Skeletal muscle satellite cell (primary cell): ENCODE measurements at regions not wholly inside any gene's neighbourhood (a gene's known extent, or its start where the extent isn't known, plus 50 kb on each side); places are given as distances from the start of the nearest gene placed in this dataset.
A peak's percentile ranks its signal among the peaks of the same experiment; 100 is the strongest.

ENCODE experiments used
- H3K27me3 ChIP-seq: 2 replicates; pipeline ENCODE4 v1.7.0; 2013; ENCODE audit warnings: low read length; ENCODE audit not compliant: control insufficient read depth, insufficient read depth
- H3K36me3 ChIP-seq: 2 replicates; pipeline ENCODE4 v1.7.0; 2013; ENCODE audit warnings: mild to moderate bottlenecking, control low read depth, low read length; ENCODE audit not compliant: insufficient read depth
- H3K4me1 ChIP-seq: 2 replicates; pipeline ENCODE4 v1.7.0; 2013; ENCODE audit warnings: low read length; ENCODE audit not compliant: control insufficient read depth, insufficient read depth
- H3K4me2 ChIP-seq: 2 replicates; pipeline ENCODE4 v1.7.0; 2013; ENCODE audit warnings: mild to moderate bottlenecking, low read length
- H3K4me3 ChIP-seq: 2 replicates; pipeline ENCODE4 v1.7.0; 2013; ENCODE audit warnings: low read length
- H3K9ac ChIP-seq: 2 replicates; pipeline ENCODE4 v1.7.0; 2013; ENCODE audit warnings: mild to moderate bottlenecking, low read depth, low read length, moderate library complexity
- H3K9me3 ChIP-seq: replicated peaks from 2 replicates; pipeline ENCODE4 v1.7.0; 2013; ENCODE audit warnings: mild to moderate bottlenecking, control low read depth, low read length

DNA sequence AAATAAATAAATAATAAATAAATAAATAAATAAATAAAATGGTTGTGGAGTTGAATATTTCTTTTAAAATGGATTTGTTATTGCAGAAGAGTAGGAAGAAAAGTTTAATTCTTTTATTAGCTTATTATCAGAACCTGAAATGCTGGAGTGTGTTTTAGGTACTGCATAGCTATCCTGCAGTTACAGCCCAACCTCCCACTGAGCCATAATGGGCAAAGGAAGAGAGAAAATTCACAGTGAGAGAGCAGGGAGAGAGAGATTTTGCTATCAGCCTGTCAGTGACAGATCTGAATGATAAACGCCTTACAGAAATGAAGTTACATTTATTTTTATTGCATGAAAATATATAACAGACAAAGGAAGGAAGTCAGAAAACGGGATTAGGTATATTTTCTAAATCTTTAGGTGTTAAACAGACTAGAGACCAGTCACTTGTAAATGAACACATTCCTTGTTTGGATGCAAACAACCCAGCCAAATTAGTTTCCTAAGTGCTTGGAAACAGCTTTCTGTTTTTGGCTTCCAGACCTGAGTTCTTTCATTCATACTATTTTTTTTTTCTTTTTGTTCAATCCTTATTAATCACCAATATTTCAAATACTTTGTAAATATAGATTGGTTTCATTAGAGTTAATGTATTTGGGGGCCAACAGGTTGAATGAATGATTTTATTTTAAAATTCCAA is 425.3 kb downstream of the USP25 start:
- no peaks in the 10 kb centered on the region for H3K27me3 ChIP-seq
- H3K4me3 ChIP-seq: no peak overlapping the region
- H3K36me3 ChIP-seq: no peaks in the 10 kb centered on the region
- no peak overlapping the region for H3K9ac ChIP-seq
- no peak overlapping the region for H3K4me2 ChIP-seq
- no peaks in the 10 kb centered on the region for H3K4me1 ChIP-seq
- H3K9me3 ChIP-seq: no peaks in the 10 kb centered on the region

DNA sequence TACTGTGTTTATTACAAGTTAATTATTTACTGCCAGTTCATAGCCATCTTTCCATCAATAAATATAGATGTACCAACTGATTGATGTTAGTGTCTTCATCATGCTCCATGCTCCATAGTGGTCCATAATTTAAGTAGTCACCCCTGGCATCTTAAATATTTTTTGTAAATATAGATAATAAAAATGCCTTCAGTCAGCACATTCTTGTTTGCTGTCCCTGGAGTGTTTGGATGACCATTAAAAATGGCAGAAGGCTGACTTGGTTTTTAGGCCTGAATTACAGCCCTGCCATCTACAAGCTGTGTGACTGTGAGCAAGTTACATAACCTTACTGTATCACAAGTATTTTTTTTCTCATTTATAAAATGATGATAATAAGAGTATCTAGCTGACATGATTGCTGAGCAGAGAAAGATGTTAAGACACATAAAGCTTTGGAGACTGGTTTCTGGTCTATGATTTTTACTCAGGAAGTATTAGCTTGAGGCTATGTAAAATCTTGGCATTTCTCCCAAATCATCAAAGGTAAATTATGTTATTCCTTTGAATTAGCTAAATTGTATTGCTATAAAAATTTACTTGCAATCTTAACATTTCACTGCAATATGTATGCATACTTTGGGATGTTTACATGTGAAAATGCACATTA is 427.2 kb downstream of the USP25 start:
- H3K4me2 ChIP-seq: no peak overlapping the region
- no peak overlapping the region for H3K9ac ChIP-seq
- H3K4me3 ChIP-seq: no peak overlapping the region
- no peaks in the 10 kb centered on the region for H3K9me3 ChIP-seq
- no peaks in the 10 kb centered on the region for H3K4me1 ChIP-seq
- H3K36me3 ChIP-seq: no peaks in the 10 kb centered on the region
- H3K27me3 ChIP-seq: no peaks in the 10 kb centered on the region

DNA sequence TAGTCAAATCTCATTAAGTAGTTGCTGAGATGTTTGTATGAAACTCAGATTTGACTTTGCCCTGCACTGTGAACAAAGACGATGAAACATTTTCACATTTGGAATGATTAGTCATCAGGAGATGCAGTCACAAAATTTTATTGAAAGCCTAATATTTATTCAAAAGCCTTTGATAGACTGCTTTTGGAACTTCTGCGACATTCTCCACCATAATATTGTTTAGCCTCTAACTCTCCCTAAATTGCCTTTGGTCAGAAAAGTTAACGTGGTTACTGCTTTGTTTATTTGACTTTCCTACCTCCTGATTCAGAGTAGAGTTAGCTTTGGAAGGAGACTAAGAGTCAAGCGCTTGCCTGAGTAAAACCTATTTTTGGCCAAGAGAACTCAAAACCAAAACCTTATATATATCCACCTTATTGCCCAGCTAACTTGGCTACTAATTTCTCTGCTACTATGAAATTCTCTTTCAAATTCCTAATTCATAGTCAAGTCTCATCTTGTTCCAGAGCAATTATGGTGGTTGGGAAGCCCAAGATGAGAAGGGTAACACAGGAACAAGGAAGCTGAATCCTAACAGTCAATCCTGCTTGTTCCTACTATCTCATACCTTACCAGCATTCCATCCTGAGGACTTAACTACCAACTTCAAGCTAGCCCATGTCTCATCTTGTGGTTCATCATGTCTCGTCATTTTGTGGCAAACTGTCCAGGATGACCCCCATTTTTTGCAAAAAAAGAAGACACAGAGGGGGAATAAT is 429.6 kb downstream of the USP25 start:
- Histone ChIP-seq H3K9ac (no peak overlapping the region), H3K4me3 (no peak overlapping the region), H3K4me2 (no peak overlapping the region), H3K36me3 (no peaks in the 10 kb centered on the region), H3K9me3 (no peaks in the 10 kb centered on the region), H3K27me3 (no peaks in the 10 kb centered on the region), H3K4me1 (no peaks in the 10 kb centered on the region)

DNA sequence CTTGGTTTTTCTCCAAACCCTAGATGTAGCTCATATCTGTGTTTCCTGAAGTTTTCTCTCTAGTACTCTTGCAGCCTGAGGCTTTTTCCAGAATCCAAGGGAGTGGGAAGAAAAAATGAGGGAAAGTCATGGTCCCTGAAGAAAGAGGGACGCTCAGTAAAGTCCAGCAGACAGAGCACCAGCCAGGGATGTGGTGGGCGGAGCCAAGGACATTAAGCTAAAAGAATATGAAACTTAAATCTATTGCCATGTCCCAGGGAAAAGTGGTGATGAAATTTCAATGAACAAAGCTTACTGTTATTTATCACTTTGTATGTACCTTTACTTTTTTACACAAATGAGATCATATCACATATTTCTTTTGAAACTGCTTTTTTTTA is 430.2 kb downstream of the USP25 start:
- Histone ChIP-seq H3K4me3 (no peak overlapping the region), H3K4me1 (no peaks in the 10 kb centered on the region), H3K4me2 (no peak overlapping the region), H3K9ac (no peak overlapping the region), H3K36me3 (no peaks in the 10 kb centered on the region), H3K27me3 (no peaks in the 10 kb centered on the region), H3K9me3 (no peaks in the 10 kb centered on the region)

DNA sequence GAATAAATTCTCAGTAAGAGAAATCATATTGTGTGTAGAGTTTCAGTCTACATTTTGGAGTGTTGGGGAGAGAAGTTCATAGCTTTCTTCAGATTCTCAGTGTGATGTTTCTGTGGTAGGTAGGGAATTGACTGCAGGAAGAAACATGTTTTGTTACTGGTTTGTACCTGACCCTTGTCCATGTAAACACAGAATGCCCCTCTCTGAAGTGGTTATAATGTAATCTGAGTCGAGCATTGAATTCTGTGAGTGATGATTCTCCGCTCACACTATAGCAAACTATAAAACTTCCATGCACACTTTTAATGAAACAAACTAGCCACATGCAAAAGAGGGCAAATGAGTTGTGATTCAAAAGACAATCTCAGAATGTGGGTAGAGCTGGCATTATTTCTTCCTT is 433.2 kb downstream of the USP25 start:
- H3K36me3 ChIP-seq: no peaks in the 10 kb centered on the region

DNA sequence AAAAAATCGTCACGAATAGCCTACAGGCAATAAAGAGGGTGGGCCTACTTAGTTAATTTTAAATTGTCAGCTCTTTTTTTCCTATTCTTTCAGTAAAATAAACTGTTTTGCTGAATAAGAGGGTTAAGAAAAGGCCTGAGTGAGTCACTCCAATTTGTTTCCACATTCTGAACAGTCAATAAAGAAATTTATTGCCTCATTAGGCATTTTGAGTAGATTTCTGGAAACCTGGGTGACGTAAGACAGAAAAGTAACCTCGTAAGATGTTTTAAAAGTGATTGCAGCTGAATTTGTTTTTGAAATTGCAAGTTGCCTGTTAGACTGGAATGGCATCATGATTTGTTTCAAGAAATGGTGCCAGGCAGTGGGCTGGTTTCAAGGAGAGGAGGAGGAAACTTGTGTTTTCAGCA is 439.3 kb downstream of the USP25 start:
- Histone ChIP-seq H3K9me3 (no peaks in the 10 kb centered on the region), H3K27me3 (no peaks in the 10 kb centered on the region), H3K4me3 (no peak overlapping the region), H3K9ac (no peak overlapping the region), H3K4me2 (peak overlapping the region; percentile 38), H3K36me3 (no peaks in the 10 kb centered on the region), H3K4me1 (peaks cover 11% of the 10 kb centered on the region)

More for the DNA sequence above, 433.2 kb downstream of the USP25 start:
- no peaks in the 10 kb centered on the region for H3K27me3 ChIP-seq
- no peak overlapping the region for H3K4me2 ChIP-seq
- H3K4me1 ChIP-seq: no peaks in the 10 kb centered on the region
- H3K9me3 ChIP-seq: no peaks in the 10 kb centered on the region
- no peak overlapping the region for H3K9ac ChIP-seq
- H3K4me3 ChIP-seq: no peak overlapping the region

DNA sequence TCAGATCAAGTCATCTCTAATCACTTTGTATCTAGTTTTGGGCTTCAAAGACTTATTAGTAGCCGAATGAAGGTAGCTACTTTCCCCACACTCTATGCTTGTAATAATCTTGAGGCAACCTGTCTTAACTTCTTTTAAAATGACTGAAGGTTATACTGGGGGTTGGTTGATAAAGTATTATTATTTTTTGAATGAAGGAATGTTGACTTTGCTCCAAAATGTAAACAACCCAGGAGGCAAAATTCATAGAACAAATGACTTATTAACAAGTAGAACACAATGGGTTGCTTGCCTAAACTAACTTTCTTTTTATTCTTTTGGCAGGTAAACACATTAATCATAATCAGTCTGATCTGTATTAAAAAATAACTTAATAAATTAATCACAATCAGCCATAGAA is 440.0 kb downstream of the USP25 start:
- H3K27me3 ChIP-seq: no peaks in the 10 kb centered on the region

DNA sequence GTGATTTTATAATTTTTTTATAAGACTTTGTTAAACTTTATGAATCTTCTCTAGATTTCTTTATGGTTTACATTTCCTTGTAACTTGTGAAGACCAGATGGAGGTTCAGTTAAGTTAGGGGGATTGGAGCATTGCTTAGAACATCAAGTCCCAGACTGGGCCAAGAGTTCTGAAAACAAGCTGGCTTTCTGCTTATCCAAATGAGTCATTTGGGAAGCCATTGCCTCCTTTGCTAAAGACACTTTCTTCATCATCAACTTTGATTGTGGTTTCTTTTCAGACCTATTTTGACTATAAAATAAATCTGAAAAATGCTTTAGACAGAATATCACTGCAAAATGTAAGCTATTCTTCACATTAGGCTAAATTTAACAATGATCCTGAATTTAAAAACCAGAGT is 446.8 kb downstream of the USP25 start:
- Histone ChIP-seq H3K9ac (no peak overlapping the region), H3K4me2 (no peak overlapping the region), H3K4me1 (no peaks in the 10 kb centered on the region), H3K9me3 (no peaks in the 10 kb centered on the region), H3K4me3 (no peak overlapping the region), H3K27me3 (no peaks in the 10 kb centered on the region), H3K36me3 (no peaks in the 10 kb centered on the region)

More for the DNA sequence above, 440.0 kb downstream of the USP25 start:
- Histone ChIP-seq H3K36me3 (no peaks in the 10 kb centered on the region), H3K4me1 (peaks cover 11% of the 10 kb centered on the region), H3K9ac (no peak overlapping the region), H3K4me2 (no peak overlapping the region), H3K9me3 (no peaks in the 10 kb centered on the region), H3K4me3 (no peak overlapping the region)

DNA sequence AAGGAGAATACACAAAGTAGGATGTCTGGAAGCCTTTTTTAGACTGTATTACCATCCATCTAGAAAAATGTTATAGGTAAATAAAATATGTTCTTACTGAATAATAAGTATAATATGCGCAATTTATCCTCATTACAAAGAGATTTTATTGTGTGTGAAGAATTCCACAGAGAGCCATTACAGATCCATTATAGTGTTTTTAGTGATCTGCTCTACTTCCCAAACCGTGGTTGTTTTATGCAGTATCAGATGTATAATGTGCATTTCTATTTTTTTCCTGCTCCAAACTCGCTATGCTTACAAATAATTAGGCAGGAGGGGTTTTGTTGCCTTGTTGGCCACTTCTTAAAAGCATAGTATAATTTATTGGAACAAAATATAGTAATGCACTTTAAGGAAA is 447.8 kb downstream of the USP25 start:
- Histone ChIP-seq H3K36me3 (no peaks in the 10 kb centered on the region), H3K4me2 (no peak overlapping the region), H3K9ac (no peak overlapping the region), H3K9me3 (no peaks in the 10 kb centered on the region), H3K4me3 (no peak overlapping the region), H3K27me3 (no peaks in the 10 kb centered on the region), H3K4me1 (no peaks in the 10 kb centered on the region)

DNA sequence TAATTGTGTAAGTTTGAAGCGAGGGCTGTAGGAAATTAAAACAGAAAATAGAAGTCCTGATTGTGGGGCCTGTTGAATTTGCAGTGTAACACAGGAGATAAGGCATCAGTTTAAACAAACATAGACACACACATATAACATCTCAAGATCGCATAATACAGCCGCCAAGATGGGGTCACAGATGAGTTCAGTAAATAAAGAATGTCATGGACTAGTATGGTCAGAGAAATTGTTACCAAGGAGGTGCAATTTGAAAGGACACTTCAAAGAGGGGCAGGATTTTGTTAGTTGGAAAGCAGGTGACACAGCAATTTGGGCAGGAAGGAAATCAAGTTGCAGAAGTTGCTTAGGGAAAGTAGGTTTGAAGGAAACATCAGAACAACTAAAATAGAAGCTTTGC is 450.0 kb downstream of the USP25 start:
- Histone ChIP-seq H3K27me3 (no peaks in the 10 kb centered on the region), H3K4me3 (no peak overlapping the region), H3K9ac (no peak overlapping the region), H3K36me3 (no peaks in the 10 kb centered on the region), H3K9me3 (no peaks in the 10 kb centered on the region), H3K4me1 (no peaks in the 10 kb centered on the region), H3K4me2 (no peak overlapping the region)

DNA sequence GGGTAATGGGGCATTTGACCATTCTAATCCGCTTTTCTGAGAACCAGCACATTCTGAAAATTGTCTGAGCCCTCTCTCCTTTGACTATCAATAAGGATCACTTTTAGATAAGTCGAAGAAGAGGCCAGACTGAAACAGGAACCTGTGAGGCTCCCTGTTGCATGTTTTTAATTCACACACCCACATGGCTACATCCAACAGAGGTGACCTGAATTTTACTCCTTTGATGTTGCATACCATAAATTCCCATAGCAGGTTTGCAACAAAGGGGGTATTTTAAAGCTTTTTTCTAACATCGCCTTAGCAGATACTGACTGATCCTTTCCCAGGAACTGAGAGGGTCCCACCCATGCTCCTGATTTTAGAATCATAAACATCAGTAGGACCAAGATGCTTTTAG is 450.8 kb downstream of the USP25 start:
- H3K9me3 ChIP-seq: no peaks in the 10 kb centered on the region
- no peak overlapping the region for H3K9ac ChIP-seq
- no peaks in the 10 kb centered on the region for H3K27me3 ChIP-seq
- H3K4me2 ChIP-seq: no peak overlapping the region
- H3K4me3 ChIP-seq: no peak overlapping the region
- no peaks in the 10 kb centered on the region for H3K4me1 ChIP-seq
- no peaks in the 10 kb centered on the region for H3K36me3 ChIP-seq
